ENCODE measurements at regions not wholly inside any gene's neighbourhood (a gene's known extent, or its start where the extent isn't known, plus 50 kb on each side); places are given as distances from the start of the nearest gene placed in this dataset.
"Not testable (repeated sequence)": the region's sequence is repeated elsewhere in the genome, so short reads cannot be mapped to it uniquely, and the experiment has no call there.

DNA sequence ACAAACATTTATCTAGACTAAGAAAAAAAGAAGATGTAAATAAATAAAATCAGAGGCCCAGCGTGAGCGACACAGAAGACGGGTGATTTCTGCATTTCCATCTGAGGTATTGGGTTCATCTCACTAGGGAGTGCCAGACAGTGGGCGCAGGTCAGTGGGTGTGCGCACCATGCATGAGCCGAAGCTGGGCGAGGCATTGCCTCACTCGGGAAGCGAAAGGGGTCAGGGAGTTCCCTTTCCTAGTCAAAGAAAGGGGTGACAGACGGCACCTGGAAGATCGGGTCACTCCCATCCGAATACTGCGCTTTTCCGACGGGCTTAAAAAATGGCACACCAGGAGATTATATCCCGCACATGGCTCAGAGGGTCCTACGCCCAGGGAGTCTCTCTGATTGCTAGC, 79.5 kb upstream of the ABCD2 start:
- DNase-seq; H3K27ac Mint-ChIP-seq; H3K36me3 Mint-ChIP-seq; ATAC-seq (ENCODE audit: low read depth in 2 of 2); H3K4me1 Mint-ChIP-seq; H3K4me3 Mint-ChIP-seq: not testable (repeated sequence)
- Mint-ChIP-seq H3K27me3 (peaks cover 0 to 15% (median 3%) of the 10 kb centered on the region in 3 donors), H3K9me3 (peaks cover 0 to 21% (median 3%) of the 10 kb centered on the region in 7 donors)

DNA sequence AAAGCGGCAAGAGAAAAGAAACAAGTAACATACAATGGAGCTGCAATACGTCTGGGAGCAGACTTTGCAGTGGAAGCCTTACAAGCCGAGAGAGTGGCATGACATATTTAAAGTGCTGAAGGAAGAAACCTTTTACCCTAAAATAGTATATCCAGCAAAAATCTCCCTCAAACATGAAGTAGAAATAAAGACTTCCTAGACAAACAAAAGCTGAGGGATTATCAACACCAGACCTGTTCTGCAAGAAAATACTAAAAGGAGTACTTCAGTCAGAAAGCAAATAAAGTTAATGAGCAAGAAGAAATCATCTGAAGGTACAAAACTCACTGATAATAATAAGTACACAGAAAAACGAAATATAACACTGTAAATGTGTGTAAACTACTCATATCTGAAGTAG, 77.5 kb upstream of the ABCD2 start:
- Mint-ChIP-seq H3K4me1 (no peaks in the 10 kb centered on the region), H3K9me3 (peaks cover 0 to 21% (median 2%) of the 10 kb centered on the region in 7 donors), H3K27me3 (peaks cover 0 to 15% (median 3%) of the 10 kb centered on the region in 3 donors), H3K27ac (no peak overlapping the region), H3K36me3 (no peaks in the 10 kb centered on the region), H3K4me3 (no peak overlapping the region)
- ATAC-seq (ENCODE audit: low read depth in 2 of 2) (no peak), DNase-seq (no peak)

GRCh38 chr12:39692258-39692853, 72.8 kb upstream of the ABCD2 start:
- Mint-ChIP-seq H3K36me3 (no peaks in the 10 kb centered on the region), H3K4me1 (no peaks in the 10 kb centered on the region), H3K27ac (no peak overlapping the region), H3K9me3 (peaks cover 0 to 10% (median 0%) of the 10 kb centered on the region in 7 donors), H3K27me3 (peaks cover 0 to 9% (median 3%) of the 10 kb centered on the region in 3 donors), H3K4me3 (no peak overlapping the region)
- ATAC-seq (ENCODE audit: low read depth in 2 of 2) (no peak), DNase-seq (no peak)

DNA sequence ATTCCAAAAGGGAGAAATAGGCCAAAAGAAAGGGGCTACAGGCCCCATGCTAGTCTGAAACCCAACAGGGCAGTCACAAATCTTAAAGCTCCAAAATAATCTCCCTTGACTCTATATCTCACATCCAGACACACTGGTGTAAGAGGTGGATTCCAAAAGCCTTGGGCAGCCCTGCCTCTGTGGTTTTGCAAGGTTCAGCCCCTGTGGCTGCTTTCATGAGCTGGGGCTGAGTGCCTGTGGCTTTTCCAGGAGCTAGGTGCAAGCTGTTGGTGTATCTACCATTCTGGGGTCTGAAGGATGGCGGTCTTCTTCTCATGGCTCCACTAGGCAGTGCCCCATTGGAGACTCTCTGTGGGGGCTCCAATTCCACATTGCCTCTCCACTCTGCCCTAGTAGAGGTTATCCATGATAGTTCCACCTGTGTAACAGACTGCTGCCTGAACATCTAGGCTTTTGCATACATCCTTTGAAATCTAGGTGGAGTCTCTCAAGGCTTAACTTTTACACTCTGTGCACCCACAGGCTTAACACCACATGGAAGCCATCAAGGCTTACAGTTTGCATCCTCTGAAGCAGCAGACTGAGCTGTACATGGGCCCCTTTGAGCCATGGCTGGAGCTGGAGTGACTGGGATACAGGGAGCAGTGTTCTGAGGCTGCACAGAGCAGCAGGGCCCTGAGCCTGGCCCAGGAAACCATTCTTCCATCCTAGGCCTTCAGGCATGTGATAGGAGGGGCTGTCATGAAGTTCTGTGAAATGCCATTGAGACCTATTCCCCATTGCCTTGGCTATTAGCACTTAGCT, 66.5 kb upstream of the ABCD2 start:
- Mint-ChIP-seq H3K27me3 (no peaks in the 10 kb centered on the region), H3K4me1 (peaks cover 0 to 4% (median 3%) of the 10 kb centered on the region in 3 donors), H3K27ac (peak overlapping the region in 1 of 6 donors; percentile 78), H3K9me3 (no peaks in the 10 kb centered on the region), H3K4me3 (no peak overlapping the region), H3K36me3 (no peaks in the 10 kb centered on the region)
- ATAC-seq (ENCODE audit: low read depth in 2 of 2) (no peak), DNase-seq (no peak)

DNA sequence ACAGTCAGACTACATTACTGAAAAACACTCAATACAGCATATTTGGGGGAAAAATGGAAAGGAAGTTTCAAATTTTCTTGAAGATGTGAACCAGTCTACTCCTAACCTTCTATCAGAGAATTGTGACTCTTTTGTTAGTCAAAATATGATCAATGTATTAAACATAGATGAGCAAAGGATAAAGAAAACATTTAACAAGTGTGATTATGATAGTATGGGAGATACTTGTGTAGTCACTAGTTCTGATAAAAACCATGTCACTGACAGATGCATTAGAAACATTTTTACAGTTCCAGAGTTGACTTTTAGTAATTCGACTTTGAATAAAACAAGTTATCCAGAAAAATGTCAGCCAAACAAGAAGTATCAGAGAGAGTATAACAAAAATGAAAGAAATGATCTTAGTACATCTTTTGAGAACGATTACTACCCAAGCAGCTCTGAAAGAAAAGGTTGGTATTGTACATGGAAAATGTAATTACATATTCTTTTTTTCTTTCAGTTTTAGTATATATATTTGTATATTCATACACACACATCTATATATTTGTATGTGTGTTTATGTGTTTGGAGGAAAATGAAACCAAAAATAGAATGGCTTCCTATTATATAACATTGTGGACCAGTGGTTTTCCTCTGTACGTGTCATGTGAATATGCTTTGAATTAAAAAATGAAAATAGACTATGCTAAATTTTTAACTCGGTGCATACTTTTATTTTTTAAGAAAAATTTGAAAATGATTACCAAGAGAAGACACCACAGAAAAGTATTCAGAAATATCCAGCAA, 63.3 kb upstream of the ABCD2 start:
- H3K27me3 Mint-ChIP-seq: no peaks in the 10 kb centered on the region
- ATAC-seq (ENCODE audit: low read depth in 2 of 2): no peak
- H3K36me3 Mint-ChIP-seq: peaks cover 0 to 3% of the 10 kb centered on the region in 2 donors
- H3K9me3 Mint-ChIP-seq: peaks cover 0 to 6% (median 3%) of the 10 kb centered on the region in 7 donors
- H3K4me1 Mint-ChIP-seq: peaks cover 0 to 4% (median 3%) of the 10 kb centered on the region in 3 donors
- no peak for DNase-seq
- peak overlapping the region in 1 of 6 donors; percentile 13 for H3K27ac Mint-ChIP-seq
- H3K4me3 Mint-ChIP-seq: no peak overlapping the region

DNA sequence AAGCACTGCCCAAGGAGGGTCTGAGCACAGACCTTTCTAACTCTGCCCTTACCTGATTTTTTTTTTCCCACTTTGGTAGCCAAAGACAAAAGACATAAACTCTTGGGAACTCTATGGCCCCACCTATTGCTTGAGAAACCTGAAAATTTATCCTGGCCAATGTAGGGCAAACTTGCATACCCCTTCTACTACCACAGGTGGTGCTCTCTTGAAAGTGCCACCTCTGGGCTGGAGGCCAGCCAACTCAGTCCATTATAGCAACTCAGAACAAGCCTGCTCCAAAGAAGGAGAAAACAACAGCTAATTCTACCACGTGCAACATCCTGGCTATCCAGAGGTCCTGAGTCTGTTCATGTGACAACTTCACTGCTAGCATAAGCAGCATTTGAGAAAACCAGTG, 55.7 kb upstream of the ABCD2 start:
- Mint-ChIP-seq H3K36me3 (peaks cover 9 to 24% of the 10 kb centered on the region in 2 donors), H3K4me1 (no peaks in the 10 kb centered on the region), H3K4me3 (no peak overlapping the region), H3K27me3 (peaks cover 0 to 21% (median 17%) of the 10 kb centered on the region in 3 donors), H3K9me3 (peaks cover 13 to 26% (median 17%) of the 10 kb centered on the region in 7 donors), H3K27ac (no peak overlapping the region)
- DNase-seq (no peak), ATAC-seq (ENCODE audit: low read depth in 2 of 2) (no peak)

DNA sequence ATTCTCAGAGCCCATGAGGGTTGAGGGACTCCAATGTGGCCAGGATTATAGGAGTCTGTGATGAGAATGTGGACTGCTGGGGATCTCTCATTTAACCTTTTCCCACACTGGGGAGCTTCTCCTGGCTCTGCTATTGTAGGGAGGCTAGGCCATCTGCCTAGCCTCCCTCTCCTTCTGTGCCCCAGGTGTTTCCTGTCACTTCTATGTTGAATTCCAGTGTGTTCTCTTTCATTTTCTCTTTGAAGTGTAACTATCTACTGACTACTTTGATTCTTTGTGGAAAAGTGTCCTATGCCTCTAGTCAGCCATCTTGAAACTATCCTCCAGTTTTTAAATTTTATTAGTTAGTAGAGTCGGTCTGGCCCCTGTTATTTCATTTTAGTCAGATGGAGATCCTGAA, 53.4 kb upstream of the ABCD2 start:
- H3K9me3 Mint-ChIP-seq: peaks cover 15 to 25% (median 21%) of the 10 kb centered on the region in 7 donors
- no peaks in the 10 kb centered on the region for H3K4me1 Mint-ChIP-seq
- ATAC-seq (ENCODE audit: low read depth in 2 of 2) (no peak), DNase-seq (no peak)
- no peak overlapping the region for H3K4me3 Mint-ChIP-seq
- H3K27ac Mint-ChIP-seq: no peak overlapping the region
- H3K27me3 Mint-ChIP-seq: peaks cover 0 to 25% (median 17%) of the 10 kb centered on the region in 3 donors
- H3K36me3 Mint-ChIP-seq: peaks cover 9 to 29% of the 10 kb centered on the region in 2 donors

DNA sequence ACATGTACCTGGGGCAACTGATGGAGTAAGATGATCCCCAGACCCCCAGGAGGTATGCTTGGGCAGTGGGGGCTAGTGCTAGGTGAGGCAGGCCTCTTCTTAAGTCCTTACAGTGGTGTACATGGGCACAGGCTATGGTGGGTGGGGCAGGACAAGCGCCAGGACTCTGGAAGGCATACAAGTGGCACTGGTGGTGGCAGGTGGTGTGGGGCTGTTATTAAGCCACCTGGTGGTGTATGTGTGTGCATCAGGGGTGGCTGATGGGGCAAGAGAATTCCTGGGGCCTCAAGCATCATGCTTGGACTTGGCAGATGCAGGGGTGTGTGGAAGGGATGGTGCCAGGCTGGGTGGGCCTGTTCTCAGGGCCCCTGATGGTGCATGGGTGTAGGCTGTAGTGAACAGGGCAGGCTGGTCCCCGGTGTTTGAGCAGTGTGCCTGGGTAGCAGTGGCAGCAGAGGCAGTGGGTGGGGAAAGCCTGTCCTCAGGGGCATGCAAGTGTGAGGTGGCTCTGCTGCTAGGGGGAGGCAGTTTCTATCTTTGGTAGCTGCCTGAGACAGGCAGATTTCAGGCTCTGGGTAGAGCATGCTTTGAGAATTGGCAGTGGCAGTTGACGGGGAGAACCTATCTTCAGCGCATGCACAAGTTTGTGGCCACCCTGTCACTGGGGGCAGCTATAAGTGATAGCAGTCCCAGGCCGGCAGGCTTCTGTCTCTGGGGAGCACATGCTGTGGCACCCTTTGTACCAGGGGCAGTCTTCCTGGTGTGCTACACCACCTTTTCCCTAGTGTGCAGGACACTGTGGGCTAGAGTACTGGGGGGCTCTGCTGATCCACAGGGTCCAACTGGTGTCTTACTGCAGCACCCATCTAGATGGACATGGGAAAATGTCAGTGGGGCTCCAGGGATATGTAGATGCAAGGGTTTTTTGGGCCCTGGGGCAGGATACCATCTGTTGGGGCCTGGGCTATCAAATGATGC, 52.6 kb upstream of the ABCD2 start:
- Mint-ChIP-seq H3K27me3 (peaks cover 2 to 25% (median 22%) of the 10 kb centered on the region in 3 donors), H3K4me1 (no peaks in the 10 kb centered on the region), H3K36me3 (peaks cover 9 to 24% of the 10 kb centered on the region in 2 donors), H3K27ac (no peak overlapping the region), H3K4me3 (peak overlapping the region in 2 of 8 donors; percentile 5 to 50), H3K9me3 (peaks cover 15 to 23% (median 23%) of the 10 kb centered on the region in 7 donors)
- ATAC-seq (ENCODE audit: low read depth in 2 of 2): no peak
- DNase-seq: no peak

DNA sequence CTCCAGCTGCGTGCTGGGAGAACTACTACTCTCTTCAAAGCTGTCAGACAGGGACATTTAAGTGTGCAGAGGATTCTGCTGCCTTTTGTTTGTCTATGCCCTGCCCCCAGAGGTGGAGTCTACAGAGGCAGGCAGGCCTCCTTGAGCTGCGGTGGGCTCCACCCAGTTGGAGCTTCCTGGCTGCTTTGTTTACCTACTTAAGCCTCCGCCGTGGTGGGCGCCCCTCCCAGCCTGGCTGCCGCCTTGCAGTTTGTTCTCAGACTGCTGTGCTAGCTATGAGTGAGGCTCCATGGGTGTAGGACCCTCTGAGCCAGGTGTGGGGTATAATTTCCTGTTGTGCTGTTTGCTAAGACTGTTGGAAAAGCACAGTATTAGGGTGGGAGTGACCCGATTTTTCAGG, 49.9 kb upstream of the ABCD2 start:
- Mint-ChIP-seq H3K9me3 (peaks cover 16 to 29% (median 23%) of the 10 kb centered on the region in 7 donors), H3K27me3 (peaks cover 6 to 25% (median 24%) of the 10 kb centered on the region in 3 donors), H3K36me3 (peaks cover 9 to 24% of the 10 kb centered on the region in 2 donors)
- DNase-seq; ATAC-seq (ENCODE audit: low read depth in 2 of 2); H3K27ac Mint-ChIP-seq; H3K4me1 Mint-ChIP-seq; H3K4me3 Mint-ChIP-seq: not testable (repeated sequence)

Data from naive B cell (primary cell).